Activated CD4-positive, CD25-positive, alpha-beta regulatory T cell treated with anti-CD3 and anti-CD28 coated beads, Interleukin-2, amount 50 U/mL, for 24 hours (primary cell): ENCODE measurements at regions not wholly inside any gene's neighbourhood (a gene's known extent, or its start where the extent isn't known, plus 50 kb on each side); places are given as distances from the start of the nearest gene placed in this dataset.

Experiments used
- ATAC-seq, 2 donors: fragments of 150-1000 bp; cut with Tn5 transposase; one replicate each; pipeline ENCODE4 v1.10.0; 2021; ENCODE audit warnings: mild to moderate bottlenecking in 1 of 2, moderate library complexity in 1 of 2

GRCh38 chr3:194219826-194220410, 84.0 kb downstream of the HES1 start:
- ATAC-seq, result no peak

GRCh38 chr3:194220901-194221326, 85.0 kb downstream of the HES1 start:
- ATAC-seq, result no peak

GRCh38 chr3:194221336-194221735, 85.4 kb downstream of the HES1 start:
- ATAC-seq, result no peak

GRCh38 chr3:194223951-194224350, 88.0 kb downstream of the HES1 start:
- ATAC-seq, result no peak

- no peak for ATAC-seq
These were observed 88.8 kb downstream of the HES1 start for GRCh38 chr3:194224471-194225417.

- no peak for ATAC-seq
These were observed 89.5 kb downstream of the HES1 start for GRCh38 chr3:194225418-194225812.

- no peak for ATAC-seq
These were observed 90.2 kb downstream of the HES1 start for GRCh38 chr3:194225988-194226663.

- ATAC-seq, result no peak
These were observed 96.2 kb downstream of the HES1 start for GRCh38 chr3:194231929-194232832.

GRCh38 chr3:194233150-194233549, 97.2 kb downstream of the HES1 start:
- ATAC-seq, result no peak

GRCh38 chr3:194235160-194235559, 99.2 kb downstream of the HES1 start:
- ATAC-seq, result no peak

- no peak for ATAC-seq
These were observed 101.2 kb downstream of the HES1 start for GRCh38 chr3:194237110-194237509.

- ATAC-seq, result no peak
These were observed 104.8 kb downstream of the HES1 start for GRCh38 chr3:194240766-194241165.

- no peak for ATAC-seq
These were observed 107.4 kb downstream of the HES1 start for GRCh38 chr3:194243172-194243837.

- no peak for ATAC-seq
These were observed 107.0 kb downstream of the CPN2 start for GRCh38 chr3:194244167-194244566.

- ATAC-seq, result no peak
These were observed 105.7 kb downstream of the CPN2 start for GRCh38 chr3:194245474-194245873.

GRCh38 chr3:194245975-194246561, 105.1 kb downstream of the CPN2 start:
- ATAC-seq, result no peak

- ATAC-seq, result no peak
These were observed 104.3 kb downstream of the CPN2 start for GRCh38 chr3:194246709-194247349.

- no peak for ATAC-seq
These were observed 103.8 kb downstream of the CPN2 start for GRCh38 chr3:194247350-194247740.

- ATAC-seq, result no peak
These were observed 101.6 kb downstream of the CPN2 start for GRCh38 chr3:194249323-194250097.
